ENCODE measurements at regions not wholly inside any gene's neighbourhood (a gene's known extent, or its start where the extent isn't known, plus 50 kb on each side); places are given as distances from the start of the nearest gene placed in this dataset.
"Not testable (repeated sequence)": the region's sequence is repeated elsewhere in the genome, so short reads cannot be mapped to it uniquely, and the experiment has no call there.

DNA sequence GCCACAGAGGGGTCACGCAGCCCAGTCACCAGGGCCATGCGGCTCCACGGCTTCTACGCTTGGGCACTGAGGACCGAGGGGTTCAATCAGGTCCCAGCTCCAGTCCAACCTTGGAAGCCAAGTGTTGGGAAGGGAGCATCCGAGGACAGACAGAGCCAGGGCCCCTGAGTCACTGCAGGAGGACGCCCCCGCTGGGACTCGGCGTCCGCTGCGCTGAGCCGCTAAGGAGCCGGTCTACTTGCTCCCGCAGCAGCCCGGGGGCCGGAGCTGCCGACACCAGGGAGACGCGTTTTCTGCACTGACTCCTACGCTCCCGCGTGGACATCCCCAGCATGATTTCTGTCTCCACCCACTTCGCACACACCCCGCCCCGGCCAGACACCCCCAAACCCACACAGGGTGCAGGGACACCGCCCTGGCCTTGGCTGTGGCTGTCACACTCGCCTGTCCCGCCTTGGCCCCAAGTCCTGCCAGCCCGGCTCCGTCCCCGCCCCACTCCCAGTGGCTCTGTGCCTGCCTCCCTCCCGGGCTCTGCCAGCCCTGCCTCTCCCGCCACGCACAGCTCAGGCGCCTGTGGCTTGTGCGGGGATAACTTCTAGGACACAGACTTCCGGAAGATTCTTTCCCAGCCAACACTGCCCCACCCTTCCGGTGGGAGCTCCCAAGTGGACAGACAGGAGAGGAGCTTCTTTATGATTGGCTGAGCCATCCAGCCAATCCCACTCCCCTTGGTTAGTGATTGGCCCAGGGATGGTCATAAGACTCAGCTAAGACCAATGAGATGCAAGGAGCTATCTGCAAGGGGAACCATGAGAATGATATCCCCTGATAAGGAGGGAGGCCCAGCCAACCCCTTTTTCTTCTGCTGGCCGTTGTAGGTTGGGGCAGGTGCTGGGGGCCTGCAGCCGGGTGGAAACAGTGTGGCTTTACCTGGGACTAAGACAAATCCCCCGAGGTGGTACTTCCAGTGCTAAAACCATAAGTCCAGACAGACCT is 118.9 kb upstream of the SFSWAP start:
- Mint-ChIP-seq H3K27ac (no peak overlapping the region), H3K4me3 (no peak overlapping the region)

GRCh38 chr12:131592972-131593371 is 117.9 kb upstream of the SFSWAP start:
- peak overlapping the region; percentile 69 for H3K27ac Mint-ChIP-seq
- H3K4me1 Mint-ChIP-seq (ENCODE audit: low read depth): peaks cover 18% of the 10 kb centered on the region
- no peaks in the 10 kb centered on the region for H3K9me3 Mint-ChIP-seq
- no peak overlapping the region for H3K4me3 Mint-ChIP-seq
- H3K27me3 Mint-ChIP-seq (ENCODE audit: low read depth): no peaks in the 10 kb centered on the region
- H3K36me3 Mint-ChIP-seq (ENCODE audit: low read depth): no peaks in the 10 kb centered on the region

More for the DNA sequence above, 118.9 kb upstream of the SFSWAP start:
- Mint-ChIP-seq H3K4me1 (ENCODE audit: low read depth) (peaks cover 18% of the 10 kb centered on the region), H3K27me3 (ENCODE audit: low read depth) (no peaks in the 10 kb centered on the region), H3K9me3 (peaks cover 6% of the 10 kb centered on the region), H3K36me3 (ENCODE audit: low read depth) (no peaks in the 10 kb centered on the region)

DNA sequence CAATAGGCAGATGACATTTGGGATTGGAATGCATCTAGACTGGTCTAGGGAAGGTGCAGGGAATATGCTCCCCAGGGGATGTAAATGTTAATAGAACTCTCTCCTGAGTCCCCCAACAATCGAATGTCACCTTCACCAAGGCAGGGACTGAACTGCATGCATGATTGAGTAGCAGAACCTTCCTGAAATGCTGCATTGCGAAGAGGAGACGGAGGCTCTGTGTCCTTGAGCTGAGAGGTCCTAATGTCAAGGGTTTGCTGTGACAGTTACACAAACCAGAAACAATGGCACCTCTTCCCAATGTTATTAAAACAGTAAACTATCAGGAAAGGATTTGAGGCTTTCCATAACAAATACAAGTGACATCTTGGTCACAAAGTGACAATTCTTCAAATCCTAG is 117.5 kb upstream of the SFSWAP start:
- H3K27ac Mint-ChIP-seq: peak overlapping the region; percentile 69
- H3K36me3 Mint-ChIP-seq (ENCODE audit: low read depth): no peaks in the 10 kb centered on the region
- H3K4me3 Mint-ChIP-seq: no peak overlapping the region
- peaks cover 18% of the 10 kb centered on the region for H3K4me1 Mint-ChIP-seq (ENCODE audit: low read depth)
- no peaks in the 10 kb centered on the region for H3K27me3 Mint-ChIP-seq (ENCODE audit: low read depth)
- no peaks in the 10 kb centered on the region for H3K9me3 Mint-ChIP-seq

DNA sequence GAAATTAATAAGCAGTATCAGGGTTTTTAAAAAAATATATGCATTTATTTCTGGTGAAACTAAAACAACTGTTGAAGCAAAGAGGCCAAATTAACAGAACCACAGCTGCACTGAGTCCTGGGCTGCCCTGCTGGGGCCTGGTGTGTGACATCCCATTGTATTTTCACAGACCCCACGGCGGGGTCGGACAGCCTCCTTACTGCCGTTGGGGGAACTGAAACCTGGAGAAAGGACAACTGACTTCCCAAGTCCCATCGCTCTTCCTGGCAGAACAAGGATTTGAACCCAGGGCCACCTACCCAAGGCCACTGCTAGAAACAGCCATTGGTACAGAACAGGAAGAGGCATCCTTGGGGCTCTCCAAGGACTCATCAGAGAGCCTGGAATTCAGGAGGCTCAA is 114.8 kb upstream of the SFSWAP start:
- Mint-ChIP-seq H3K4me1 (ENCODE audit: low read depth) (peaks cover 24% of the 10 kb centered on the region), H3K9me3 (no peaks in the 10 kb centered on the region), H3K27me3 (ENCODE audit: low read depth) (no peaks in the 10 kb centered on the region), H3K36me3 (ENCODE audit: low read depth) (no peaks in the 10 kb centered on the region), H3K27ac (no peak overlapping the region), H3K4me3 (no peak overlapping the region)

- Mint-ChIP-seq H3K36me3 (ENCODE audit: low read depth) (no peaks in the 10 kb centered on the region), H3K4me1 (ENCODE audit: low read depth) (peaks cover 24% of the 10 kb centered on the region), H3K4me3 (no peak overlapping the region), H3K27ac (no peak overlapping the region), H3K27me3 (ENCODE audit: low read depth) (no peaks in the 10 kb centered on the region), H3K9me3 (no peaks in the 10 kb centered on the region)
These were observed 113.6 kb upstream of the SFSWAP start for GRCh38 chr12:131597333-131597732.

- Mint-ChIP-seq H3K9me3 (no peaks in the 10 kb centered on the region), H3K4me1 (ENCODE audit: low read depth) (peaks cover 21% of the 10 kb centered on the region), H3K27me3 (ENCODE audit: low read depth) (no peaks in the 10 kb centered on the region), H3K36me3 (ENCODE audit: low read depth) (no peaks in the 10 kb centered on the region), H3K27ac (no peak overlapping the region), H3K4me3 (no peak overlapping the region)
These were observed 112.2 kb upstream of the SFSWAP start for GRCh38 chr12:131598717-131599116.

DNA sequence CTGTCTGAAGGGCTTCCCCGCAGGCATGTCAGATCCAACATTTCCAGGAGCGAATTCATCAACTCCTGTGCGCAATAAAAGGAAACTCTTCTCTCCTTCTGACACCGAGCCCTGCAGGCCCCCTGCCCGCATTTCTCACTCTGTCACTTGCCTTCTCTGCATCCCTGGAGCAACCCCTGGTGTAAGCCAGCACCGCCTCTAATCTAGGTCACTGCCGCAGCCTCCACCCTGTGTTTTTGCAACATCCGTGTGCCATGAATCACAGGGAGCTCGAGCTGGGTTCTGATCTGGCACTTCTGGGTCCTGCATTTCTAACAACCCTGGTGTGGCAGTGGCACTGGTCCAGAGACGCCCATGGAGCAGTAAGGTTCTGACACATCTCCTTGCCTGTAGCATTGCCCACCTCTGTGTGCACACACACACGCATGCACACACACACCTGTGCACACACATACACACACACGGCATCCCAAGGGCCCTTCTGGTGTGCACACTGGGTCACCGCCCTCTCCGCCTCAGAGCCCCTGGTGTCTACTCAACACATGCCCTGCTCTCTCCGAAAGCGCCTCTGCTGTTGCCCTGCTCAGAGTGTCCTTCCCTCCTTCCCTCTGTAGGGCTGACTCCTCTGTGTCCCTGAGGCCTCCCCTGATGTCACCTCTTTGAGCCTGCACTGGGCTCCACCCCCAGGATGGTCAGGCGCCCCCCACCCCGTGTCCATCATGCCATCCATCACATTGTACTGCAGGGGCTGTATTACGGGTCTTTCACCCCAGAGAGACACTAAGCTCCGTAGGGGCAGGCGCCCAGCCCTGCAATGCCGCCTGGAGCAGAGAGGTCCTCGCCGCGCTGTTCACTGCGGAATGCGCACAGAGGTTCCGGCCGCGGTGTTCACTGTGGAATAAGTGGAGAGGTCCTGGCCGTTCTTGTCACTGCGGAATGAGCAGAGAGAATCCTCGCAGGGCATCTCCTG is 111.4 kb upstream of the SFSWAP start:
- Mint-ChIP-seq H3K36me3 (ENCODE audit: low read depth) (no peaks in the 10 kb centered on the region), H3K27me3 (ENCODE audit: low read depth) (no peaks in the 10 kb centered on the region), H3K27ac (peak overlapping the region; percentile 20), H3K9me3 (no peaks in the 10 kb centered on the region), H3K4me3 (no peak overlapping the region), H3K4me1 (ENCODE audit: low read depth) (peaks cover 26% of the 10 kb centered on the region)

GRCh38 chr12:131600160-131600532 is 110.7 kb upstream of the SFSWAP start:
- Mint-ChIP-seq H3K36me3 (ENCODE audit: low read depth) (no peaks in the 10 kb centered on the region), H3K27me3 (ENCODE audit: low read depth) (no peaks in the 10 kb centered on the region), H3K4me1 (ENCODE audit: low read depth) (peaks cover 33% of the 10 kb centered on the region), H3K4me3 (no peak overlapping the region), H3K9me3 (no peaks in the 10 kb centered on the region), H3K27ac (no peak overlapping the region)

DNA sequence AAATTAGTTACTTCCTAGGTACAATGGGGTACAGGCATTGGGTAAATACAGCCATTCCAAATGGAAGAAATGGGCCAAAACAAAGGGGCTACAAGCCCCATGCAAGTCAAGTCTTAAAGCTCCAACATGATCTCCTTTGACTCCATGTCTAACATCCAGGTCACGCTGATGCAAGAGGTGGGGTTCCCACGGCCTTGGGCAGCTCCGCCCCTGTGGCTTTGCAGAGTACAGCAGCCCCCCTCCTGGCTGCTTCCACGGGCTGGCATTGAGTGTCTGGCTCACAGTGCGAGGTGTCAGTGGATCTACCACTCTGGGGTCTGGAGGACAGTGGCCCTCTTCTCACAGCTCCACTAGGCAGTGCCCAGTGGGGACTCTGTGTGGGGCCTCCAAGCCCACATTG is 109.4 kb upstream of the SFSWAP start:
- H3K9me3 Mint-ChIP-seq; H3K4me3 Mint-ChIP-seq; H3K27ac Mint-ChIP-seq; H3K36me3 Mint-ChIP-seq (ENCODE audit: low read depth); H3K27me3 Mint-ChIP-seq (ENCODE audit: low read depth): not testable (repeated sequence)
- peaks cover 44% of the 10 kb centered on the region for H3K4me1 Mint-ChIP-seq (ENCODE audit: low read depth)

DNA sequence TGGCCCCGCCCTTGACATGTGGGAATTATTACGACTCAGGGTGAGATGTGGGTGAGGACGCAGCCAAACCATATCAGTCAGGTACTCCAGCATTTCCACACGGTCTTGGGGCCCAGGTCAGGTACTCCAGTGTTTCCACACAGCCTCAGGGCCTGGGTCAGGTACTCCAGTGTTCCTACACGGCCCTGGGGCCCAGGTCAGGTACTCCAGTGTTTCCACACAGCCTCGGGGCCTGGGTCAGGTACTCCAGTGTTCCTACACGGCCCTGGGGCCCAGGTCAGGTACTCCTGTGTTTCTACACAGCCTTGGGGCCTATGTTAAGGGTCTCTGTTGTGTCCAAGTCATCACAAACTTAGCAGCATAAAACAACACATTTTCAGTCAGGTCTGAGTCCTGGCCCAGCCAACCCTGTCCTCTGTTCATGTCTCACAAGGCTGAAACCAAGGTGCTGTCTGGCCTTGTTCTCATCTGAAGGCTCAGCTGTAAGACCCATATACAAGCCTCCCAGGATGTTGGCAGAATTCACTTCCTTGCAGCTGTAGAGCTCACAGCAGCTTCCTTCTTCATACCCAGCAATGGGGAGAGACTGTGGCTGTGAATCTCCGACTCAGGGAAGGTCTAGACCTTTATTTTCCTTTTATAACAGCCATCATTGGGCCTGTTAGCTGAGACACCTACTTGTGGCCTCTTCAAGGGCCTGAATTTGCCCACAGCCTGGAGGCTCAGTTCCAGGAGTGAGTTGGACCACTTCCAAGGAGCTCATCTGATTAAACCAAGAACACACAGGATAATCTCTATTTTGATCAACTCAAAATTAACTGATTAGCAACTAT is 107.6 kb upstream of the SFSWAP start:
- Mint-ChIP-seq H3K9me3 (peaks cover 7% of the 10 kb centered on the region), H3K27me3 (ENCODE audit: low read depth) (no peaks in the 10 kb centered on the region), H3K36me3 (ENCODE audit: low read depth) (peaks cover 13% of the 10 kb centered on the region), H3K27ac (peak overlapping the region; percentile 88), H3K4me1 (ENCODE audit: low read depth) (peaks cover 60% of the 10 kb centered on the region), H3K4me3 (peak overlapping the region; percentile 79)

DNA sequence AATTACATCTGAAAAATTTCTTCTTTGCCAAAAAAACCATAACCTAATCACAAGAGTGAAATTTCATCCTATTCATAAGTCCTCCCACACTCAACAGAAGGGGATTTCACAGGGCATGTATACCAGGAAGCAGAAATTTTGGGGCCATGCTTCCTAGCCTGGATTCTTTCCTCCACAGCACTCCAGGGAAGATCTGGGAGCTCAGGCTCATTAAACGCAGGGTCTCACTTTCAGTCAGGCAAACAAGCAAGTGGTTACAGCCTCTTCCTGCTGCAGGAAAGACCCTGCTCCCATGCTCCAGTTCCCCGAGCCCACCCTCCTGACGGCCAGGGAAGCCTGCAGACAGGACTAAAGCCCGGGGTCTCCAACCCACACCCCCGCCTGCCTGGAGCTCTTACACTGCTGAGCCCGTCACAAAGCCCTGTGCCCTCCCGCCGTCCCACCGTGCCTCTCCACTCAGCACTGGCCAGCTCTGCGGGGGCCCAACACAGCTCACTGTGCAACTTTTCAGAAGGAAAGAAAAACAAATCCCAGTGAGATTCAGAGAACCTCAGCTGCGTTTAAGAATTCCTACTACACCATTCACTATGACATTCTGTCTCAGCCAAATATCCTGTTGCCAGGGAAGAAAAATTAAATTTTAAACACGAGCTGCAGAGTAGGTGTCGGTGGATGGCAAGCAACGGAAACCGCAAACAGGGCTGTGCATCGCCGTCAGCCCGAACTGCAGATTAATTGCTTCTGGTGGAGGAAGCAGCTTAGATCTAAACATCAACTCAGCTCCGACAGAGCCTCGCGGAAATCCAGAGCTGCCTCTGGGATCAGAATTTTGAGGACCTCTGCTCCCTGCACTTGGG is 106.7 kb upstream of the SFSWAP start:
- Mint-ChIP-seq H3K36me3 (ENCODE audit: low read depth) (peaks cover 13% of the 10 kb centered on the region), H3K9me3 (peaks cover 7% of the 10 kb centered on the region), H3K4me1 (ENCODE audit: low read depth) (peaks cover 64% of the 10 kb centered on the region), H3K4me3 (peak overlapping the region; percentile 79), H3K27me3 (ENCODE audit: low read depth) (no peaks in the 10 kb centered on the region), H3K27ac (peak overlapping the region; percentile 88)

- Mint-ChIP-seq H3K27ac (peak overlapping the region; percentile 88), H3K27me3 (ENCODE audit: low read depth) (no peaks in the 10 kb centered on the region), H3K4me1 (ENCODE audit: low read depth) (peaks cover 67% of the 10 kb centered on the region)
These were observed 106.0 kb upstream of the SFSWAP start for GRCh38 chr12:131604859-131605258.

GRCh38 chr12:131605304-131605829 is 105.5 kb upstream of the SFSWAP start:
- Mint-ChIP-seq H3K4me1 (ENCODE audit: low read depth) (peaks cover 68% of the 10 kb centered on the region), H3K36me3 (ENCODE audit: low read depth) (peaks cover 13% of the 10 kb centered on the region), H3K27ac (no peak overlapping the region), H3K4me3 (no peak overlapping the region), H3K27me3 (ENCODE audit: low read depth) (no peaks in the 10 kb centered on the region), H3K9me3 (peaks cover 7% of the 10 kb centered on the region)

More at GRCh38 chr12:131604859-131605258, 106.0 kb upstream of the SFSWAP start:
- Mint-ChIP-seq H3K36me3 (ENCODE audit: low read depth) (peaks cover 13% of the 10 kb centered on the region), H3K4me3 (no peak overlapping the region), H3K9me3 (peaks cover 7% of the 10 kb centered on the region)

Data from T-helper 1 cell treated with Interleukin-12 subunit alpha and Interleukin-12 subunit beta and Interleukin-4 antibody, amounts not matched to agents 30 μg/mL and 1 μg/mL, for 36 hours (primary cell).